OCI-LY3 (cell line): ENCODE measurements at regions not wholly inside any gene's neighbourhood (a gene's known extent, or its start where the extent isn't known, plus 50 kb on each side); places are given as distances from the start of the nearest gene placed in this dataset.

Experiments used
- CTCF ChIP-seq: fragments of 200-600, 300-600 bp; sonication (generic); IDR thresholded peaks from 2 replicates; pipeline ENCODE4 v1.5.1; 2014; ENCODE audit warnings: antibody characterized with exemption, low read length, low read depth
- EZH2phosphoT487 ChIP-seq: fragments of 200-600 bp; shearing (Covaris generic); IDR thresholded peaks from 2 replicates; pipeline ENCODE4 v1.6.1; 2018; ENCODE audit warnings: antibody characterized with exemption, mixed run types, low read depth

- no peak for TF ChIP-seq CTCF
- no peak for TF ChIP-seq EZH2phosphoT487
Observed at GRCh38 chr4:138815811-138816210, 199.8 kb upstream of the NOCT start.
